ENCODE measurements at regions not wholly inside any gene's neighbourhood (a gene's known extent, or its start where the extent isn't known, plus 50 kb on each side); places are given as distances from the start of the nearest gene placed in this dataset.

- TF ChIP-seq NFE2L1 (CRISPR knock-in tag; IDR thresholded peaks at IDR 0.05) = no peak
Measured at GRCh38 chr6:119979862-119980261, 630.3 kb upstream of the MAN1A1 start (continued).

GRCh38 chr6:119978274-119978889 is 628.8 kb upstream of the MAN1A1 start:
- peak; percentile 59 for ATAC-seq
- ChIA-PET CTCF (interaction anchor here (1.2 kb wide), 1 partner anchor 829 kb away, joined by 3 read pairs; no protein-coding TSS in a partner anchor), POLR2A (no interaction called here)
- Mint-ChIP-seq H3K36me3 (no peaks in the 10 kb centered on the region), H3K27ac (no peak overlapping the region), H3K4me1 (peaks cover 5% of the 10 kb centered on the region), H3K4me3 (no peak overlapping the region), H3K27me3 (ENCODE audit: low read depth) (no peaks in the 10 kb centered on the region), H3K9me3 (no peaks in the 10 kb centered on the region)
- DNase-seq (ENCODE audit: low spot score) = no peak
- TF ChIP-seq ZNF138 (CRISPR knock-in tag; conservative IDR thresholded peaks at IDR 0.05) (no peak), ZNF396 (CRISPR knock-in tag; IDR thresholded peaks at IDR 0.05; ENCODE audit: borderline replicate concordance) (no peak), EMX1 (CRISPR knock-in tag; IDR thresholded peaks at IDR 0.05) (no peak), CTCF (IDR thresholded peaks at IDR 0.05) (peak; percentile 38; the same call in 1 of the 2 replicates)

- H3K27ac Mint-ChIP-seq = no peak overlapping the region
- ATAC-seq = no peak
- POLR2A ChIA-PET = no interaction called here
Measured at GRCh38 chr6:119974430-119975159, 625.0 kb upstream of the MAN1A1 start.

More at GRCh38 chr6:119974430-119975159, 625.0 kb upstream of the MAN1A1 start:
- DNase-seq (ENCODE audit: low spot score) = no peak
- Mint-ChIP-seq H3K4me1 (peaks cover 5% of the 10 kb centered on the region), H3K27me3 (ENCODE audit: low read depth) (no peaks in the 10 kb centered on the region), H3K36me3 (no peaks in the 10 kb centered on the region), H3K9me3 (no peaks in the 10 kb centered on the region), H3K4me3 (no peak overlapping the region)
- TF ChIP-seq NR1H2 (CRISPR knock-in tag; IDR thresholded peaks at IDR 0.05) = no peak
- TF ChIP-seq MAX (CRISPR knock-in tag; IDR thresholded peaks at IDR 0.05) = no peak
- no peak for TF ChIP-seq JUN (CRISPR knock-in tag; IDR thresholded peaks at IDR 0.05)
- no peak for TF ChIP-seq ATF2 (CRISPR knock-in tag; IDR thresholded peaks at IDR 0.05; ENCODE audit: borderline replicate concordance, low read depth)
- TF ChIP-seq FOXJ3 (CRISPR knock-in tag; IDR thresholded peaks at IDR 0.05; ENCODE audit: borderline replicate concordance) = no peak
- TF ChIP-seq ZNF423 (CRISPR knock-in tag; IDR thresholded peaks at IDR 0.05) = no peak
- no peak for TF ChIP-seq ZNF512 (CRISPR knock-in tag; IDR thresholded peaks at IDR 0.05; ENCODE audit: borderline replicate concordance)
- no peak for TF ChIP-seq ESRRA (CRISPR knock-in tag; IDR thresholded peaks at IDR 0.05; ENCODE audit: borderline replicate concordance)
- TF ChIP-seq TEAD4 (CRISPR knock-in tag; IDR thresholded peaks at IDR 0.05) = no peak
- TF ChIP-seq SMAD3 (CRISPR knock-in tag; IDR thresholded peaks at IDR 0.05; ENCODE audit: borderline replicate concordance) = no peak
- CTCF ChIA-PET = interaction anchor here (1.6 kb wide), 1 partner anchor 9 kb away, joined by 4 read pairs; no protein-coding TSS in a partner anchor
